ENCODE measurements at regions not wholly inside any gene's neighbourhood (a gene's known extent, or its start where the extent isn't known, plus 50 kb on each side); places are given as distances from the start of the nearest gene placed in this dataset.

- no peak overlapping the region for H3K4me3 ChIP-seq (replicated peaks; ENCODE audit: low read depth, low read length)
- DNase-seq (ENCODE audit: low read depth) = no peak
- no peak for TF ChIP-seq CTCF (IDR thresholded peaks at IDR 0.05; ENCODE audit: low read length, missing control alignments)
These were observed 544.4 kb downstream of the SH2D4B start for GRCh38 chr10:81081887-81082620.

GRCh38 chr10:81082621-81083376, 545.1 kb downstream of the SH2D4B start:
- no peak overlapping the region for H3K4me3 ChIP-seq (replicated peaks; ENCODE audit: low read depth, low read length)
- DNase-seq (ENCODE audit: low read depth) = no peak
- TF ChIP-seq CTCF (IDR thresholded peaks at IDR 0.05; ENCODE audit: low read length, missing control alignments) = no peak

- DNase-seq (ENCODE audit: low read depth) = no peak
- no peak for TF ChIP-seq CTCF (IDR thresholded peaks at IDR 0.05; ENCODE audit: low read length, missing control alignments)
- no peak overlapping the region for H3K4me3 ChIP-seq (replicated peaks; ENCODE audit: low read depth, low read length)
These were observed 555.4 kb downstream of the SH2D4B start for GRCh38 chr10:81093056-81093455.

GRCh38 chr10:81095238-81095637, 557.5 kb downstream of the SH2D4B start:
- DNase-seq (ENCODE audit: low read depth) = no peak
- H3K4me3 ChIP-seq (replicated peaks; ENCODE audit: low read depth, low read length) = no peak overlapping the region
- TF ChIP-seq CTCF (IDR thresholded peaks at IDR 0.05; ENCODE audit: low read length, missing control alignments) = no peak

DNA sequence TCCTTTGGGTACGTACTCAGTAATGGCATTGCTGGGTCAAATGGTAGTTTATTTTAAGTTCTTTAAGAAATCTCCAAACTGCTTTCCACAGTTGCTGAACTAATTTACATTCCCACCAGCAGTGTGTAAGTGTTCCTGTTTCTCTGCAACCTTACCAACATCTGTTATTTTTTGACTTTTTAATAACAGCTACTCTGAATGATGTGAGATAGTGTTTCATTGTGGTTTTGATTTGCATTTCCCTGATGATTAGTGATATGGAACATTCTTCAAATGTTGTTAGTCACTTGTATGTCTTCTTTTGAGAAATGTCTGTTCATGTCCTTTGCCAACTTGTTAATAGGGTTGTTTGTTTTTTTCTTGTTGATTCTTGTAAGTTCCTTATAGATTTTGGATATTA, 558.9 kb downstream of the SH2D4B start:
- no peak overlapping the region for H3K4me3 ChIP-seq (replicated peaks; ENCODE audit: low read depth, low read length)
- DNase-seq (ENCODE audit: low read depth) = no peak
- TF ChIP-seq CTCF (IDR thresholded peaks at IDR 0.05; ENCODE audit: low read length, missing control alignments) = no peak

GRCh38 chr10:81101062-81101461, 563.4 kb downstream of the SH2D4B start:
- DNase-seq (ENCODE audit: low read depth) = no peak
- no peak for TF ChIP-seq CTCF (IDR thresholded peaks at IDR 0.05; ENCODE audit: low read length, missing control alignments)
- H3K4me3 ChIP-seq (replicated peaks; ENCODE audit: low read depth, low read length) = no peak overlapping the region
